GM06990 (cell line): ENCODE measurements at regions not wholly inside any gene's neighbourhood (a gene's known extent, or its start where the extent isn't known, plus 50 kb on each side); places are given as distances from the start of the nearest gene placed in this dataset.

Source experiments
- DNase-seq: peaks from one replicate; pipeline ENCODE4 v3.0.0-alpha.2; 2011; ENCODE audit not compliant: insufficient read length; ENCODE audit errors: extremely low read depth
- H3K27me3 ChIP-seq: replicated peaks from 2 replicates; pipeline ENCODE4 v1.6.0; 2011; ENCODE audit warnings: low read length; ENCODE audit not compliant: control insufficient read depth, insufficient read depth
- H3K36me3 ChIP-seq: 2 replicates; pipeline ENCODE4 v1.5.1; 2011; ENCODE audit warnings: low read length; ENCODE audit not compliant: control insufficient read depth, insufficient read depth
- H3K4me3 ChIP-seq: replicated peaks from 2 replicates; pipeline ENCODE4 v1.5.1; 2011; ENCODE audit warnings: low read depth, mild to moderate bottlenecking, control low read depth, low read length
- TF ChIP-seq, protein P1 (sequence below): IDR thresholded peaks from 2 replicates; pipeline ENCODE4 v1.5.1; 2011; ENCODE audit warnings: low read length, control low read depth, mild to moderate bottlenecking, inconsistent platforms; ENCODE audit not compliant: insufficient read depth, poor library complexity, severe bottlenecking

DNA sequence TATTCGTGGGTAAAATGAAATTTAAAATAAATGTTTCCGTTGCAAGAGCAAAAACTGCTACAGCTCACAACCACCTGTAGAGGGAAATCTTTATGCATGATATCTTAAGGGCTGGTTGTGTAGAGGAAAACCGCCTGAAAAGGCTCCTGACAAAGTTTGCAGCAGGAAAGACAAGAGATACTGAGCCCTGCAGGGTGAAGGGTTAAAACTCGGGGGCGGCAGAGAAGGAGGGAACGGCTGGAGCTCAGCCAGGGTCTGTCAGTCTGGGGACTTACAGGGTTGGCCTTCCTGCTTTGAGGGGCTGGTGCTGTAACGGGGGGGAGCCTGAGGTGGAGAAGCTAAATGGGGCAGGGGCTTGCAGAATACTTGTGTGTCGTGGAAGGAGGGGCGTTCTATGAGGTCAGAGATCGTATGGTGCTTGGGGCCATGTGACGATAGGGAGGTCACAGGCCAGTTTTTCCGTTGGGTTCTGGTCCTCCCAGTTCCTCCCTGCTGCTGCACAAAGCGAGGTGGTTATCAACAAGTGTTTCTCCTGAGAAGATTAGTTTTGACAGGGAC is 122.9 kb upstream of the HSD17B12 start:
- H3K4me3 ChIP-seq, result no peak overlapping the region
- H3K36me3 ChIP-seq, result no peaks in the 10 kb centered on the region
- TF ChIP-seq, protein P1, sequence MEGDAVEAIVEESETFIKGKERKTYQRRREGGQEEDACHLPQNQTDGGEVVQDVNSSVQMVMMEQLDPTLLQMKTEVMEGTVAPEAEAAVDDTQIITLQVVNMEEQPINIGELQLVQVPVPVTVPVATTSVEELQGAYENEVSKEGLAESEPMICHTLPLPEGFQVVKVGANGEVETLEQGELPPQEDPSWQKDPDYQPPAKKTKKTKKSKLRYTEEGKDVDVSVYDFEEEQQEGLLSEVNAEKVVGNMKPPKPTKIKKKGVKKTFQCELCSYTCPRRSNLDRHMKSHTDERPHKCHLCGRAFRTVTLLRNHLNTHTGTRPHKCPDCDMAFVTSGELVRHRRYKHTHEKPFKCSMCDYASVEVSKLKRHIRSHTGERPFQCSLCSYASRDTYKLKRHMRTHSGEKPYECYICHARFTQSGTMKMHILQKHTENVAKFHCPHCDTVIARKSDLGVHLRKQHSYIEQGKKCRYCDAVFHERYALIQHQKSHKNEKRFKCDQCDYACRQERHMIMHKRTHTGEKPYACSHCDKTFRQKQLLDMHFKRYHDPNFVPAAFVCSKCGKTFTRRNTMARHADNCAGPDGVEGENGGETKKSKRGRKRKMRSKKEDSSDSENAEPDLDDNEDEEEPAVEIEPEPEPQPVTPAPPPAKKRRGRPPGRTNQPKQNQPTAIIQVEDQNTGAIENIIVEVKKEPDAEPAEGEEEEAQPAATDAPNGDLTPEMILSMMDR, result peak; percentile 4

DNA sequence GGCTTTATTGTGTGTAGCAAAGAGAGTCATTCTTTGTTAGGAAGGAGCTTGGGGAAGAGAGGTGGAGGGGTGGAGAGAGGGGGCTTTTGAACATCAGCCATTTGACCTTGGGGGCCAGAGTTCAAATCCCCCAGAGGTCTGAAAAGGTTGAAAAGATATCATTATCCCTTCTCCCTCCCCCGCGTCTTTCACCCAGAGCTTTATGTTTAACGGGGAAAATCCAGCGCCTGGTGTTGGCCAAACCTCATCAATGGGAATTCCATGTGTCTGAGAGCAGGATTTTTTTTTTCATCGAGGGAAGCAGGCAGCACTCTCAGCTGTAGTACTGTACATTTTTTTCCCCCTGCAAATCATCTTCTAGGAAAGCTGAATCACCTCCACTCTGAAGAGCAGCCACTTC is 122.4 kb upstream of the HSD17B12 start:
- DNase-seq, result no peak
- no peak overlapping the region for H3K4me3 ChIP-seq
- H3K36me3 ChIP-seq, result no peaks in the 10 kb centered on the region
- H3K27me3 ChIP-seq, result peaks cover 5% of the 10 kb centered on the region
- TF ChIP-seq, protein P1, result no peak

More for the DNA sequence above, 122.9 kb upstream of the HSD17B12 start:
- no peak for DNase-seq
- peaks cover 5% of the 10 kb centered on the region for H3K27me3 ChIP-seq

DNA sequence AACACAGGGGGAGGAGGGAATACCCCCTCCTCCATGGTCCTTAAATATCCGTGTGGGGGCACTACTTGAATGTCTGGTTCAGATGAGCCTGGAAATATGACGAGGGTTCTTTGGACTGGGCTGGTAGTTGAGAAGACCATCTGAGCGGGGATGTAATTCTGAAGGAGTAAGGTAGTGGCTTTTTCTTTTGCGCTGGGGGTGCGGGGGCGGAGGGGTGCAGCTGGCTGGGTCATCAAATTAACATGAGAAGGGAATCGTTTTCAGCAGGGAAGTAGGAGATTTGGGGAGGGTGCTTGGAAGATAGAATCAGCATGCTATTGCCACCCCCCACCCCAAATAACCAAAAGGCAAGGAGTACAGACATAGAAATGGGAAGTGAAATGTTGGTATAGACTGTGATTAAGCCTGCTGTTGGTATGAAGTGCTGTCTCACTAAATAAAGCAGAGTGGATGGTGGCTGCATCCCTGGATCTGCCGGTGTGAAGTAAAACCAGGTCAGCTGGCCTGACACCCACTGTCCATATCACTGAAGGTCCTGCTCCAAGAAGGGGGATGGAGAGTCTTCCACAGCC is 121.9 kb upstream of the HSD17B12 start:
- TF ChIP-seq, protein P1, result no peak
- Histone ChIP-seq H3K4me3 (no peak overlapping the region), H3K36me3 (no peaks in the 10 kb centered on the region), H3K27me3 (peaks cover 5% of the 10 kb centered on the region)
- no peak for DNase-seq

DNA sequence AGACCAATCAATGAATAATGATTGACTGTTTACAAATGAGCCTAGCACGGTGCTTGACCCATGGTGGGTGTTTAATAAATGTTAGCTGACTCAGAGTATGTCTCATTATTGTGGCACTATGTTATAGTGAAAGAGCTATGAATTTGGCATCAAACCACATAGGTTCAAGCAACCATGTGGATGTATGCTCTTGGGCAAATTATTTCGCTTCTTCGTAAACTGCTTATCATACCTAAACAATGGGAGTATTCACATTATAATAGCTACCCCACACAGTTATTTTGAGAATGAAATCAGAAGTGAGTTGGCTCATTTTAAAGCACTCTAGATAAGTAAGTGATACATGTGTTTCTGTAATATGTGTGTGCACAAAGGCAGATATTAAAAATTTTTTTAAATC is 118.7 kb upstream of the HSD17B12 start:
- peaks cover 5% of the 10 kb centered on the region for H3K27me3 ChIP-seq
- TF ChIP-seq, protein P1, result no peak
- H3K4me3 ChIP-seq, result no peak overlapping the region
- H3K36me3 ChIP-seq, result no peaks in the 10 kb centered on the region
- no peak for DNase-seq

DNA sequence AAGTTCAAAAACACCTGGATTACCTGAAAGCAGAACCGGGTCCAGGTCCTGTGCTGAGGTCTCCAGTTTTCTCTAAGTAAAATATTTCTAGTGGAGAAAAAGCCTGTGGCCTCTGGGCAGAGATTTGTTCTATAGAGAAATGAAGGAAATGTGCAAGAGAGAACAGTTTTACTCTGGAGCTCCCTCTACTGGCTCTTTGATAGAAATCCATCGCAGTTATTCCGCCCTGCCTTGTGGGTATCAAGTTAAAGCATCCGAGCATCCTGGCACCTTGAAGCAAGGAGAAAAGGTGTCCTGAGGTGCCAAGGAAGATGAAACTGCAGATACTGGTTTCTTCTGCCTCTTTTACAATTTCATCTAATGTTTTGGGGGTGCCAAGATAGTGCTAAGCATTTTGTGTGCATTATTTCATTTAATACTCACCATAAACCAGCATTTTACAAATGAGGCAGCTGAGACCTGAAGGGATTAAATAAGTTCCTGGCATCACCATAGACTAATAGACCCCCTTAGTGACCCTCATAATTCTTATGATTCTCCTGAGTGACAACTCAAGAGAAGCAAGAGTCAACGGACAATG is 113.1 kb upstream of the HSD17B12 start:
- no peaks in the 10 kb centered on the region for H3K27me3 ChIP-seq
- DNase-seq, result no peak

More for the DNA sequence above, 113.1 kb upstream of the HSD17B12 start:
- TF ChIP-seq, protein P1, result peak; percentile 80
- H3K4me3 ChIP-seq, result no peak overlapping the region
- H3K36me3 ChIP-seq, result no peaks in the 10 kb centered on the region
